ENCODE measurements at regions not wholly inside any gene's neighbourhood (a gene's known extent, or its start where the extent isn't known, plus 50 kb on each side); places are given as distances from the start of the nearest gene placed in this dataset.

DNA sequence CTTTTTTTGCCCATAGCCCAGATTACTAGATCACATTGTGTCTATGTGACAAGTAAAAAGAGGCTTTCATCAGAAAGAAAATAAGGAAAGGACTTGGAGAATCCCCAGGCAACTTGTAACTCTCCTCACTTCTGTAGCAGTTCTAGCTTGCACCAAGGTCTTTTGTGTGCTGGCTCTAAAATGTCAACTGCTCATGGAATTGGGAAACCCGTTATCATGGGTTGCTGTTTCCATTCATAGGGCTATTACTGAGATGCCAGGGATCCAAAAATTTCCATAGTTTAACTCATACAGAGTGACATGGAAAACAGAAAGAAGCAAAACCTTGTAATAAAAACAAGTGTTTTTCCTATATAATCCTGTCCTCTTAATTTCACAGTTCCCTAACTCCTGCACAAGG is 123.9 kb upstream of the FBXL7 start:
- no peak for TF ChIP-seq GATA2 (IDR thresholded peaks at IDR 0.05; ENCODE audit: low read depth, low read length)
- TF ChIP-seq GATA3 (IDR thresholded peaks at IDR 0.05; ENCODE audit: low read depth, low read length), result no peak
